GM21381 (cell line): ENCODE measurements at regions not wholly inside any gene's neighbourhood (a gene's known extent, or its start where the extent isn't known, plus 50 kb on each side); places are given as distances from the start of the nearest gene placed in this dataset.

ENCODE experiments used
- ATAC-seq: cut with Tn5 transposase; IDR thresholded peaks from one replicate; pipeline ENCODE4 v1.9.1; 2021; ENCODE audit warnings: mild to moderate bottlenecking, moderate library complexity; ENCODE audit not compliant: unreplicated experiment

GRCh38 chr17:34154961-34155730, 99.9 kb upstream of the CCL2 start:
- no peak for ATAC-seq

- no peak for ATAC-seq
Observed at GRCh38 chr17:34155947-34156346, 99.1 kb upstream of the CCL2 start.

- no peak for ATAC-seq
Observed at GRCh38 chr17:34156401-34156740, 98.7 kb upstream of the CCL2 start.

- ATAC-seq, result no peak
Observed at GRCh38 chr17:34156741-34157589, 98.1 kb upstream of the CCL2 start.

- no peak for ATAC-seq
Observed at GRCh38 chr17:34161690-34162089, 93.4 kb upstream of the CCL2 start.

- no peak for ATAC-seq
Observed at GRCh38 chr17:34163123-34163522, 92.0 kb upstream of the CCL2 start.

GRCh38 chr17:34163646-34164045, 91.4 kb upstream of the CCL2 start:
- ATAC-seq, result no peak

GRCh38 chr17:34164837-34165236, 90.2 kb upstream of the CCL2 start:
- no peak for ATAC-seq

- ATAC-seq, result no peak
Observed at GRCh38 chr17:34166352-34166751, 88.7 kb upstream of the CCL2 start.

- ATAC-seq, result no peak
Observed at GRCh38 chr17:34167354-34167753, 87.7 kb upstream of the CCL2 start.

GRCh38 chr17:34168989-34169388, 86.1 kb upstream of the CCL2 start:
- ATAC-seq, result no peak

- no peak for ATAC-seq
Observed at GRCh38 chr17:34169496-34169895, 85.6 kb upstream of the CCL2 start.

GRCh38 chr17:34171245-34171818, 83.8 kb upstream of the CCL2 start:
- no peak for ATAC-seq

GRCh38 chr17:34172390-34172918, 82.6 kb upstream of the CCL2 start:
- no peak for ATAC-seq

- ATAC-seq, result no peak
Observed at GRCh38 chr17:34173241-34173640, 81.8 kb upstream of the CCL2 start.

- ATAC-seq, result no peak
Observed at GRCh38 chr17:34174496-34174895, 80.6 kb upstream of the CCL2 start.

GRCh38 chr17:34176440-34176839, 78.6 kb upstream of the CCL2 start:
- ATAC-seq, result no peak

GRCh38 chr17:34177642-34178041, 77.4 kb upstream of the CCL2 start:
- no peak for ATAC-seq

GRCh38 chr17:34178092-34178491, 77.0 kb upstream of the CCL2 start:
- ATAC-seq, result no peak

GRCh38 chr17:34182036-34182803, 72.9 kb upstream of the CCL2 start:
- no peak for ATAC-seq

- no peak for ATAC-seq
Observed at GRCh38 chr17:34195987-34196386, 59.1 kb upstream of the CCL2 start.
